Fibroblast of lung (primary cell): ENCODE measurements at regions not wholly inside any gene's neighbourhood (a gene's known extent, or its start where the extent isn't known, plus 50 kb on each side); places are given as distances from the start of the nearest gene placed in this dataset.

Experiments used
- EZH2 ChIP-seq: IDR thresholded peaks from 2 replicates; pipeline ENCODE4 v1.5.1; 2012; ENCODE audit warnings: low read length, control low read depth, mild to moderate bottlenecking; ENCODE audit errors: missing control alignments
- TF ChIP-seq, protein P1 (sequence below), 2 donors: IDR thresholded peaks in 1 of 2; conservative IDR thresholded peaks in 1 of 2; 1 replicate in 1 of 2; 2 replicates in 1 of 2; pipeline ENCODE4 v1.5.1; 2011 to 2012; ENCODE audit warnings: low read length in 2 of 2, control low read depth in 1 of 2, inconsistent platforms in 1 of 2, low read depth in 1 of 2, mild to moderate bottlenecking in 1 of 2

DNA sequence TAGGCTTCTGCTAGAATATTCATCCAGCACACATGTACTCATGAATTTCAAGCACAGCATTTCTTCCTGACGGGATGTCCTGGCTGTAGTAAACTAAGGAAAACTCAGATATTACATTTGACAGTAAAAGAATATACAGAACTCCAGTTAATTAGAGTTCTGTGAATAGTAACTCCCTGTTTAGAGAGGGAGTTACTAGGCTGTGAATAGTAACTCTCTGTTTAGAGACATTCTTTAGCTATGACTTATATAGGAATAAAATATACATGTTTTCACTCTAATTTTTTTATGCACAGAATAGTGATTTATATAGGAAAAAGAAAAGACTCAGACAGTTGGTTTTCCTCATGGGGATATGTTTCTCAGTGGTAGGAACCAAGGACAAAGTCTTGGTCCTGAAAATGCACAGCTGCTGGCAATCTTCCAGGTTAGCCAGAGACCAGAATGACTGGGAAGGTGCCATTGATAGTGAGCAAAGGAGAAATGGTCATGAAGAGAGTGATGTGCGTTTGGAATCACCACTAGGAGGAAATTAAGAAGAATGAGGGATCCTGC lies 480.7 kb upstream of the THBS1 start:
- TF ChIP-seq, protein P1, sequence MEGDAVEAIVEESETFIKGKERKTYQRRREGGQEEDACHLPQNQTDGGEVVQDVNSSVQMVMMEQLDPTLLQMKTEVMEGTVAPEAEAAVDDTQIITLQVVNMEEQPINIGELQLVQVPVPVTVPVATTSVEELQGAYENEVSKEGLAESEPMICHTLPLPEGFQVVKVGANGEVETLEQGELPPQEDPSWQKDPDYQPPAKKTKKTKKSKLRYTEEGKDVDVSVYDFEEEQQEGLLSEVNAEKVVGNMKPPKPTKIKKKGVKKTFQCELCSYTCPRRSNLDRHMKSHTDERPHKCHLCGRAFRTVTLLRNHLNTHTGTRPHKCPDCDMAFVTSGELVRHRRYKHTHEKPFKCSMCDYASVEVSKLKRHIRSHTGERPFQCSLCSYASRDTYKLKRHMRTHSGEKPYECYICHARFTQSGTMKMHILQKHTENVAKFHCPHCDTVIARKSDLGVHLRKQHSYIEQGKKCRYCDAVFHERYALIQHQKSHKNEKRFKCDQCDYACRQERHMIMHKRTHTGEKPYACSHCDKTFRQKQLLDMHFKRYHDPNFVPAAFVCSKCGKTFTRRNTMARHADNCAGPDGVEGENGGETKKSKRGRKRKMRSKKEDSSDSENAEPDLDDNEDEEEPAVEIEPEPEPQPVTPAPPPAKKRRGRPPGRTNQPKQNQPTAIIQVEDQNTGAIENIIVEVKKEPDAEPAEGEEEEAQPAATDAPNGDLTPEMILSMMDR (conservative IDR thresholded peaks at IDR 0.05 in 1 of 2, IDR thresholded peaks at IDR 0.05 in 1 of 2; ENCODE audit: low read depth in 1 of 2, low read length in 2 of 2): no peak
- TF ChIP-seq EZH2: no peak
